ENCODE measurements at regions not wholly inside any gene's neighbourhood (a gene's known extent, or its start where the extent isn't known, plus 50 kb on each side); places are given as distances from the start of the nearest gene placed in this dataset.

- H3K9me1 ChIP-seq (ENCODE audit: insufficient read depth, low read length) = no peaks in the 10 kb centered on the region
- H4K8ac ChIP-seq (ENCODE audit: low read depth in 2 of 2, low read length in 2 of 2) = no peak overlapping the region
- H3K14ac ChIP-seq (replicated peaks; ENCODE audit: low read depth, low read length) = no peak overlapping the region
- POLR2A ChIA-PET (ENCODE audit: unreplicated experiment) = no interaction called here
- H3K4ac ChIP-seq (ENCODE audit: low read depth, low read length) = no peak overlapping the region
- dilution Hi-C loops (cut with HindIII; ENCODE audit: low sequenced_read_pairs, unreplicated experiment) (no loop called here), in situ Hi-C loops (cut with MboI; ENCODE audit: low sequenced_read_pairs) (no loop called here), intact Hi-C loops (cut with micrococcal nuclease) (no loop called here)
- no peaks in the 10 kb centered on the region for H3K36me3 ChIP-seq (ENCODE audit: control insufficient read depth, insufficient read depth, low read length)
- H4K20me1 ChIP-seq (ENCODE audit: insufficient read depth, low read length) = no peaks in the 10 kb centered on the region
- no peaks in the 10 kb centered on the region for H3K79me1 ChIP-seq (ENCODE audit: low read depth in 1 of 2, low read length in 2 of 2)
- no TSS peak for BruUV-seq (replicated peaks)
- H2BK5ac ChIP-seq (ENCODE audit: low read depth, low read length, poor library complexity, severe bottlenecking) = no peak overlapping the region
- H3K9ac ChIP-seq (ENCODE audit: low read depth, low read length) = no peak overlapping the region
- H2AFZ ChIP-seq (replicated peaks; ENCODE audit: low read length, poor library complexity) = no peak overlapping the region
- DNase-seq (no peak), ATAC-seq (ENCODE audit: low read depth) (no peak)
- H3K4me1 ChIP-seq (ENCODE audit: control insufficient read depth, insufficient read depth, low read length) = no peaks in the 10 kb centered on the region
- no CpG with 5 or more reads among the region's 2 CpGs for WGBS, 2 experiments (ENCODE audit: extremely low coverage in 2 of 2, insufficient read length in 1 of 2)
- H2BK120ac ChIP-seq (ENCODE audit: low read depth, low read length) = no peak overlapping the region
- peaks cover 10% of the 10 kb centered on the region for H3K9me3 ChIP-seq (ENCODE audit: control insufficient read depth, insufficient read depth, low read length)
- CTCF ChIA-PET = no interaction called here
- H3K23ac ChIP-seq (ENCODE audit: low read depth, low read length) = no peak overlapping the region
- no peaks in the 10 kb centered on the region for H3K27me3 ChIP-seq (ENCODE audit: control insufficient read depth, insufficient read depth, low read length)
- no peak overlapping the region for H2AK9ac ChIP-seq (replicated peaks; ENCODE audit: low read depth, low read length, poor library complexity)
- no peak for TF ChIP-seq CEBPB (IDR thresholded peaks at IDR 0.05; ENCODE audit: low read depth, low read length)
- no peak for TF ChIP-seq RAD21 (IDR thresholded peaks at IDR 0.05; ENCODE audit: low read length)
- no peak for TF ChIP-seq RCOR1 (IDR thresholded peaks at IDR 0.05; ENCODE audit: insufficient replicate concordance, low read length)
- TF ChIP-seq SMC3 (IDR thresholded peaks at IDR 0.05; ENCODE audit: low read depth, low read length) = no peak
- no peak for TF ChIP-seq ELK1 (IDR thresholded peaks at IDR 0.05; ENCODE audit: borderline replicate concordance, low read depth, low read length)
- TF ChIP-seq FOS (IDR thresholded peaks at IDR 0.05; ENCODE audit: low read depth, low read length) = no peak
- TF ChIP-seq BHLHE40 (IDR thresholded peaks at IDR 0.05; ENCODE audit: low read depth, low read length) = no peak
- no peak for TF ChIP-seq MAFK (IDR thresholded peaks at IDR 0.05; ENCODE audit: low read depth, low read length)
- no peak for TF ChIP-seq NFE2L2 (IDR thresholded peaks at IDR 0.05; ENCODE audit: low read depth, low read length)
- TF ChIP-seq CHD1 (IDR thresholded peaks at IDR 0.05; ENCODE audit: low read depth, low read length) = no peak
- no peak for TF ChIP-seq RFX5 (IDR thresholded peaks at IDR 0.05; ENCODE audit: low read depth, low read length)
- no peak for TF ChIP-seq MXI1 (IDR thresholded peaks at IDR 0.05; ENCODE audit: borderline replicate concordance, low read depth, low read length)
- no peak overlapping the region for H2BK15ac ChIP-seq (ENCODE audit: low read depth, low read length)
- no peak overlapping the region for H2BK20ac ChIP-seq (ENCODE audit: low read depth, low read length)
- no peak overlapping the region for H4K5ac ChIP-seq (ENCODE audit: low read depth, low read length)
- no peak overlapping the region for H3K4me3 ChIP-seq (ENCODE audit: insufficient read depth, low read depth, low read length)
- no peak overlapping the region for H3K27ac ChIP-seq (ENCODE audit: insufficient read depth, low read length)
- no peak overlapping the region for H4K91ac ChIP-seq (ENCODE audit: insufficient read depth, low read depth, low read length)
- no peak overlapping the region for H3K4me2 ChIP-seq (ENCODE audit: low read depth, low read length)
- H3K56ac ChIP-seq (ENCODE audit: extremely low read depth, insufficient read depth, low read length) = no peak overlapping the region
- no peak overlapping the region for H3K18ac ChIP-seq (ENCODE audit: low read depth, low read length)
- H2AK5ac ChIP-seq (ENCODE audit: low read depth, low read length) = no peak overlapping the region
These were observed 498.1 kb downstream of the NLGN4X start for GRCh38 chrX:5730556-5730955.

Measured in IMR-90 (cell line).